ENCODE measurements at regions not wholly inside any gene's neighbourhood (a gene's known extent, or its start where the extent isn't known, plus 50 kb on each side); places are given as distances from the start of the nearest gene placed in this dataset.
"Not testable (repeated sequence)": the region's sequence is repeated elsewhere in the genome, so short reads cannot be mapped to it uniquely, and the experiment has no call there.

DNA sequence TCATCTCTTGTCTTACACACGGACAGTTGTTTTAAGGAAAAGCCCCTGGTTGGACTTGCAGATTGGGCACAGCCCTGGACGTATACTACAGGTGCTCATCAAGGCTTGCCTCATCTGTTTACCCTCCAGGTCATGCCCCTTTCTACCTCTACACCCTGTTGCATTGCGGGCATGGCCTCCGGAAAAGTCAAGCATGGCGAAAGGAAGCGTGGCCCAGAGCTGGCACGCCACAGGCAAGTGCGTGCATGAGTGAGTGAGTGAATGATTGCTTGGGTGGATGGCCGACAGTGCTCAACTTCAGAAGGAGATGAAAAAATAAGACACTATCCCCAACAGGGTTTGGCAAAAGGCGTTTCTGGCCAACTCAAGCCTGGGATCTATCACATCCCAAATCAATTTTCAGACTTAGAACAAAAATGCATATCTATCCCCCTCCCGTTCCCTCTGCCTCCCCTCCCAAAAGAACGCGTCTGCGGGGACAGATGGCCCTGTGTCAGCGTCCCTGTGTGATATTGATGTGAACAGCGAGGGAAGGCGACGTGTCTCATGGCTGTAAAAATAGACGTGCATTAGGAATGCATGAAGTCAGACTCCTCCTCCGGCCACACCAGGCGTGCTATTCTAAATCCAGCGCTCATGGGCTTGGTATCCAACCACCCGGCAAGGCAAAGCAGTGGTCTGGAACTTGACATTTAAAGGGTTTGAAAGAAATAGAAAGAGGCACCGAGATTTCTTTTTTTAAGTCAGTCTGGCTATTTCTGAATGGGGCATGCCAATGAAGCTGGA, 96.0 kb downstream of the RPLP1 start:
- ATAC-seq = peak; percentile 54
- intact Hi-C loops (cut with DNase I) = no loop called here
- DNase-seq (ENCODE audit: missing footprints) = no peak

DNA sequence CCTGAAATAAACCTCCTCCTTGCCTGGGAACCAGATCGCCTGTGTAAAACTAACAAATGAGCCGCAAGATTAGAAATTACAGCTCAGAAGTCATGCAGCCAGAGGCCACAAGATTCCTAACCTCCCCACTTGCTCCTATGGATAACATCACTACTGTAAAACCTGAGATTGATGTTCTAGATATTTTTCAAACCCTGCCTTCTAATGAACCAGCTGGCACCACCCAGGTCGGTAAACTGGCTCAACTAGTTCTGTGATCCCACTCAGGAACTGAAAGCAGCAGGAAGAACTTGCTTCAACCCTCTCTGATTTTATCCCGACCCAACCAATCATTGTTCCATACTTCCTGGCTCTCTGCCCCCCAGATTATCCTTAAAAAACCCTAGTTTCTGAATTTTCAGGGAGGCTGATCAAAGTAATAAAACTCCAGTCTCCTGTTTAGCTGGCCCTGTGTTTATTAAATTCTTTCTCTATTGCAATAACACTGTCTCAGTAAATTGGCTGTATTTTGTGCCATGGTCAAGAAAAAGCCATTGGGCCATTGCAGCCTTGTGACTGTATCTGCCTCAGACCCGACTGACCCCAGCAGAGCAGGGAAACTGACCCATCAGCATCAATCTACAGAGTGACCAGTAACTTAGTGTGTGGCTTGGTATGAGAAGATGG, 98.9 kb downstream of the RPLP1 start:
- ATAC-seq = no peak
- intact Hi-C loops (cut with DNase I) = no loop called here
- DNase-seq (ENCODE audit: missing footprints) = no peak

DNA sequence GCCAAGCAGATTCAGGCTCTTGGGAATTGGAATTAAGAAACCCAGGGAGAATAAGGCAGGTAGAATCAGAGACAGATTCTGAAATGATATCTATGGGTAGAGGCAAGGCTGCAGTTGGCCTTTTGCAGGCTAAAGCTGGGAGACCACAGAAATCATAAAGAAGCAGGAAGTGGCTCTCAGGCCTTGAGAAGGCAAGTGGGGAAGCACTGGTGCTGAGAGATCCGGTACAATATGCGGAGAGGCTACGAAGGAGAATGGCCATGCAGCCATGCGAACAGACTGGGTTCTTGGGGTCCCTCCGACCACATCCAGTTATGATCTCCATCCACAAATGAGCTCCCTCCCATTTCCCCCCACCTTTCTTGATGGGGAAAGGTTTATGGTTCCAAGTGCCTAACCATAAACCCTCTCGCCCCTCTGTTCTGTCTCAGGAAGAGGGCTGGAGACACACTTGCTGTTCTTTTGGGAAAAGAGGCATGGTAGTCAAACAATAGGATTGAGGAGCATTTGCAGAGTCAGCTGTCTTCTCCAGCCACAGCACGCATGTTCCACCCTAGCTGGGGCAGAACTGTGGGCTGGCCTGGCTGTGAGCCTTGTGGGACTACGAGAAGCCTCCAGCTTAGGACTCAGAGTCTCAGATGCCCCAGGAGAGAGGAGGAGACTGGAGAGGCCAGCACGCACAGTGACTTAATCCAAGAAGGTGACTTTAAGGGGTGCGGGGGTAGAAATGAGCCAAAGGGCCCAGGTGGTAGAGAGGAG, 99.6 kb downstream of the RPLP1 start:
- no peak for ATAC-seq
- intact Hi-C loops (cut with DNase I) = no loop called here
- no peak for DNase-seq (ENCODE audit: missing footprints)

DNA sequence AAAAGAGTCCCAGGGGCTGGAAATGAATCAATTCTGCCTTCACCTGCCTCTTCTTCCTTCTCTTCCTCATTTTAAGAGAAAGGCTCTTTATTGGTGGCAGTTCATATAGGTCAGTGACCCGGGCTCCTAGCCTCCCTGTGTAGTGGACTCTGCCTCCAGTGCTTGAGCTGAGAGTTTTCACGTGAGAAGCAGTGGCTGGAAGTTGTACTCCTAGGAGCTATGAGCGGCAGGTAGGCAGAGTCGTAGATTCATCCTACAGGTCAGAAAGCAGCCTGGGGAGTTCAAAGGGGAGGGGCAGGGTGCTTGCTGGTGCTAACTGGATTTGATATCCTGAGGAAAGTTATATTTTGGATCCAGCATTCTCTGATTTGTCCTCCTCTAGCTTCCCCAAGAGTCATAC, 101.1 kb downstream of the RPLP1 start:
- intact Hi-C loops (cut with DNase I) = no loop called here
- ATAC-seq = no peak
- DNase-seq (ENCODE audit: missing footprints) = no peak

DNA sequence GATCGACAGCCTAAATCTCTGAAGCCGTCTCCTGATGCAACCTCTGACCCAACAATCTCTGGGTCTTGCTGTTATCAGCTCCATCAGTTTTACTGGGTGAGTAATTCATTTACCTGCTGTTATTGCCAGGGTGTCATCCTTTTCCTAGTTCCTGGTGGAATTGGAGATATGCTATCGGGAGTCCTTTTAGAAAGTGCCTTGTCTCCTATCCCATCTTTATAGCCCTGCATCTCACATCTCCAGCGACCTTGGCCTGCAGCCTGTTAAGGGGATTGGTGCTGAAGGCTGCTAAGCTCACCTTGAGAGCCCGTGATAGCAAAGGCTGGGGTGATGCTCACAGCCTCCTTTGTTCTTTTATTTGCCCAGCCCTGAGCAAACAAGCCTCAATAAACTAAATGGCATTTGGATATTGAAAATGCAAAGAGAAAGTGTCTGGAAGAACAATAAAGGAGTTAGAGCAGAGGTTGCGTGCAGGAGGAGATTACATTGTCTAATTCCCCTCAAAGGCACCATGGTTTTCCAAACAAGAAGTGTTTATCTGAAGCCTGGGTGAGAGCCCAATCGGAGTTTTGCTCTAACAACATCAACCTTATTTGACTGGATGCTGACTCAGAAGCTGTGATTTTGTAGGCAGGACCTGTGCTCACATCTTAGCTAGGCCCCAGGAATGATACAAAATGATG, 101.8 kb downstream of the RPLP1 start:
- ATAC-seq (no peak), DNase-seq (ENCODE audit: missing footprints) (no peak)
- intact Hi-C loops (cut with DNase I) = no loop called here

DNA sequence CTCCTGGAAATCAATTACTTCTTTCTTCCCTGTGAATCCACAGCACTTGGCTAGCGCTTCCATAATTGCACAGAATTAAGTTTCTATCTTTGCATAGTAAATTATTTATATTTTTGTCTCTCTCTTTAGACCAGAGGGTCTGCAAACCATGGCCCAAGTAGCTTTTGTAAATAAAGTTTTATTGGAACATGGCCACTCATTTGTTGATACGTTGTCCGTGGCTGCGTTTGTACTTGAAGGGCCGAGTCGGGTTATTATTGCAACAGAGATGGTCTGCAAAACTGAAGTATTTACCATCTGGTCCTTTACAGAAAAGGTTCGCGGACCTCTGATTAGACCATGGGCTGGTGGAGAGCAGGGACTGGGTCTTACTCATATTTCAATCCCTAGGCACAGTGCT, 102.5 kb downstream of the RPLP1 start:
- intact Hi-C loops (cut with DNase I) = no loop called here
- ATAC-seq = no peak
- DNase-seq (ENCODE audit: missing footprints) = no peak

DNA sequence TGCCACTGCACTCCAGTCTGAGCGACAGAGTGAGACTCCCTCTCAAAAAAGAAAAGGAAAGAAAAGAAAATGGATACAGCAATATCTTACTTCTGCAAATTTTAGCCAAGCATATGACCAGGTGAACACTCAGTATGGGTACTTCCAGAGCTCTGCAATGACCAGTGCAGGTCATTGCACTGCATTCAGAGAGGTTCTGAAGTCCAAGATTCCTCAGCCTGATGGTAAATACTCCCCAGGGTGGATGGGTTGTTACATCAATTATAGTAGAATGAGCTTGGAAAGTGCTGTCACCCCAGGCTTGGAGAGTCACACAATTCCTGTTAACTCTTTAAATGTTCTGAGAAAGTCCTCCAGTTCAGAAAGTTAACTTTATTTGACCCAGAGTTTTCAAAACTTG, 103.7 kb downstream of the RPLP1 start:
- no peak for ATAC-seq
- DNase-seq (ENCODE audit: missing footprints) = no peak
- intact Hi-C loops (cut with DNase I) = no loop called here

DNA sequence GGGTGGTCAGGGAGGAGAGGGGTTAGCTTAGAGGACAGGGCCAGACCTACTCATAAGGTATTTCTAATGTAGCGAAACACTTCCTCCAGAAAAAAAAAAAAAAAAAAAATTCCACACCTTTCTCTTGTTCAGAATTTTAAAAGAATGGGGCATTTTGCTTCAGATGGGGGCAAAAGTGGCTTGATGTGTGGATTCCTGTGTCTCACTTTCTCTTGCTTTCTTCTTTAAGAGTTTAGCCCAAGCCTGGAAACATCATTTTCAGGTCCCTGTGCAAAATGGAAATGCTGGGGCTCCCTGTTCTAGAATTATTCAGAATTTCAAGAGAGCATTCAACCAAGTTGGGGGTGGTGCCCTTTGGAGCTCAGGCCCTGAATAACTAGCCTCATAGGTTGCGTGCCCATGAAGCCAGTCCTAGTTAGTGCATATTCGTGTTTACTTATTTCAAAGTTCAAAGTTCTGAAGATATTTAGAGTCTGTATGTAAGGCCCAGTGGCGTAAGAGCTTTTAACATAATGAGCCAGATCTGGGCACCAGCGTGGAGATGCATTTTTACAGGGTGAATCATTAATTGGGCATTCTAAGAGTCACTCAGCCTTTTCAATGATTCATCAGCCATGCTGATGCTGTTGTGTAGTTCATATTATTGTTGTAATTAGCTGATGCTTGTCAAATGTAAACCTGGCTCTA, 104.5 kb downstream of the RPLP1 start:
- no peak for DNase-seq (ENCODE audit: missing footprints)
- intact Hi-C loops (cut with DNase I) = no loop called here
- no peak for ATAC-seq

DNA sequence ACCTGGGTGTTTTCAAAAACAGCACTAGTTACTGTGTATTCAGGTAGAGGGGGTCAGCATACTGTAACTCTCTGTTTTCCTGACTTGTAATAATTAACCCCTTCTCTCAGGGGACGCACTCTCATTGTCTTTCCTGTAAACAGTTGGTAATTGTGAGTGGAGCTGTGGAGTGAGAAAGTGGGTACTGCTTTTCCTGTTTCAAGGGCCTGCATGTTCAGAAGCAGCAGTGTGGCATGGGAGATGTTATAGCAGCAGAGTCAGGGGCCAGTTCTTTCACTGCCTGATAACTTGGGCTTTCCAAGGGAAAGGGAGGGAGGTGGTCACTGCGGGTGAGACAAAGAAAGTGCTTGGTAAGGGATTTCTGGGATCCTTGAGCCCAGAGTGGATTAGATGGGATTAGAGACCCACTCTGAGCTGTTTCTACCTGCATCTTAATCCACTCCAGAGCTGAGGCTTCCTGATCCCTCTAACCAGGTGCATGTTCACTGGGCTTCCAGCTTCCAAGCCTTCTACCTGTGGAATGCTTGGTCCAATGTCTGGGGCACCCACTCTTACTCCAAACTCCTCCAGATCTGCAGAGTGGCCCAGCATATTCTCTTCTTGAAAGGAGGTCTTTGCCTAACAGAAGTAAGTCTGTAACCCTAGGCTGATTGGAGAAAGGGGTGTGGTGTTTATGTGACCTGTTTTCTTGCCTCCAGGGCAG, 105.2 kb downstream of the RPLP1 start:
- intact Hi-C loops (cut with DNase I) = no loop called here
- ATAC-seq = no peak
- DNase-seq (ENCODE audit: missing footprints) = no peak

DNA sequence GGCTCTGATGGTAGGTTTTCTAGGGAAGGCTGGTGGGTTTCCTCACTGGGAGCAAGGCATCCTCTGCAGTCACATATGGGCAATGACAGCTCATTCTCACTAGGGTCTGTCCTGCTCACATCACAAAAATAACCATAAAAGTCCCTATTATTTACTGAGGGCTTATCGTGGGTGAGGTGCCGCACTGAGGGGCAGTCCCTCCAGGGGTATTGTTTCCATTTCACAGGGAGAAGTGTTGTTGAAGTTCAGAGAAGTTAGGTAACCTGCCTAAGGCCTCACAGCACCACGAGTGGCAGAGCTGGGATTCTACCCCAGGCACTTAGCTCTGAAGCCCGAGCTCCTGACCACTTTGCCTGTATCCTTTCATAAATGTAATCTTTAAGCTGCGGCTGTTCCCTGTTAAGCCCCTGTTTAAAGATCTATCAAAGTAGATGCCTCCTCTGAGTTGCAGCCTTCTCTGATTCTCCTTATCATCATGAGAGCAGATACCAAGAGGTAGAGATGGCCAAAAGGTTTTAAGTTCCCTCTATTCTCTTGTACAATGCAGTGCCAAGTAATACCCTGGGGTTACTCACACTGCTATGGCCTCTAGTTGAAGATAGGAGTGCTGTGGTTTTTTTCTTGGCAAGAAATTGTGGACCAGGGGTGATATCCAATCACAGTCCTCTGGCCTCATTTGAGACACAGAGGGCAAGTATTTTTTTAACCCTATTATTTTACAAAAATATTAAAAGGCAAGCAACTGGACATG, 107.0 kb downstream of the RPLP1 start:
- DNase-seq (ENCODE audit: missing footprints) = no peak
- intact Hi-C loops (cut with DNase I) = loop anchor here (10.0 kb wide), 1 partner anchor 85 kb away; no protein-coding TSS in a partner anchor
- ATAC-seq = no peak

DNA sequence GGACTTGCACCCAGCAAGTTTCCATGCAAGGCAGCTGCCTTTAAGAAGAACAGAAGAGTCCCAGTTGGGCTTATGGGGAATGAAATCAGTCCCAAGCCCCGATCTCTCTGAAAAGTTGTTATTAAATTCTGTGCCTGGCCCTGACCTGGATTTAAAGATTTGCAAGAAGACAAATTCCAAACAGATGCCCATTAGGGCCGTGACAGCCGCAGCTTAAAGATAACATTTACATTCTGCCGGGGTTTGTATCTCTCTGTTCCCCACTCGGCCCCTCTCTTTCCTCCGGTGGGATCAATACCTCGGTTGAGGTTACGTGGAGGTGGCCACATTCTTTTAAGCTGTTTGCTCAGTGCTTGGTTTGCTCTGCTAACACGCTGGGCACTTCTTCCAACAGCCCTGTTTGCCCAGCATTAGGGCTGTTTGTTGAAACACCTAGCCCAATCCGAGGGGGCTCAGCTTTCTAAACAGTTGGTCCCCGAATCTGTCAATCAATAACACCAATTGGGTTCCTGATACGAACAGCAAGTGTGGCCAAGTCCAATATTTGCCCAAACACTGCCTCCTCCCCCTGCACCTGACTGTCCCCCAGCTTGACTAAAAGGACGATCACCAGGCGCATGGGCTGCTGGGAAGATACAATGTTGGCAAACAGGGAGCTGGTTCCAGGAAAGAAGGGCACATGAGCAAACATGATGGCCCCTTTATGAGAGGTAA, 108.6 kb downstream of the RPLP1 start:
- DNase-seq (ENCODE audit: missing footprints) = no peak
- intact Hi-C loops (cut with DNase I) = loop anchor here (10.0 kb wide), 1 partner anchor 86 kb away; no protein-coding TSS in a partner anchor
- no peak for ATAC-seq

DNA sequence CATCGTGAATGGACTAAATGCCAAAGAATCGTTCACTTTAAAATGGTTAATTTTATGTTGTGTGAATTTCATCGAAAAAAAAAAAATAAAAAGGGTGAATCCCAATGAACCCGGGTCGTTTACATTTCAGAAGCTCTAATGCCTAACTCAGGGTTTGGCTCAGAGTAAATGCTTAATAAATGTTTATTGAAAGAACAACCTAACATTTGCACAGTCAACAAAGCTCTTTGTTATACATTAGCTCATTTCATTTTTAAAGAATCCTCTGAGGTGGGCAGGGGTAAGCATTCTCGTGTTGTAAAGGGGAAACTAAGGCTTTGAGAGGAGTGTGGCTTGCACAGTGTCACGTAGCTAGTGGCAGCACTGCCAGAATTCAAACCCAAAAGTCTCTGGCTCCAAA, 109.5 kb downstream of the RPLP1 start:
- DNase-seq (ENCODE audit: missing footprints) (no peak), ATAC-seq (no peak)
- intact Hi-C loops (cut with DNase I) = loop anchor here (10.0 kb wide), 1 partner anchor 87 kb away; no protein-coding TSS in a partner anchor

DNA sequence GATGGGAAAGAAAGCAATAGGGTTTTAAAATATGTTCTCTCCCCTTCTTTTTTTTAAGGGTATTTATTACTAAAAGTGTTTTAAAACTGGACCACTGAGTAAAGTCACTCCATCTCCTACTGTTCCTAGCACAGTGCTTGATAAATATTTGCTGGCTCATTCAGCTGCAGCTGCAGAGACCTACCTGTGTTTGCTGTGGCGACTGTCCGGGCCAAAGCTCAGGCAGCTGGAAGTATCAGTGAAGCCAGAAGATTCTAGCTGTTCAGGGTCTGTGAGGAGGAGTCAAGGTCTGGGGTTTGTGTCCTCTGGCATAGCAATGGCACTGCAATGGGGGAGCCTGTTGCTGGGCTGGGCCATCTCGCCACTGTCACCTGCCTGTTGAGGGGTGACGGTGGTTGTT, 109.9 kb downstream of the RPLP1 start:
- no peak for ATAC-seq
- intact Hi-C loops (cut with DNase I) = loop anchor here (10.0 kb wide), 1 partner anchor 88 kb away; no protein-coding TSS in a partner anchor
- DNase-seq (ENCODE audit: missing footprints) = no peak

DNA sequence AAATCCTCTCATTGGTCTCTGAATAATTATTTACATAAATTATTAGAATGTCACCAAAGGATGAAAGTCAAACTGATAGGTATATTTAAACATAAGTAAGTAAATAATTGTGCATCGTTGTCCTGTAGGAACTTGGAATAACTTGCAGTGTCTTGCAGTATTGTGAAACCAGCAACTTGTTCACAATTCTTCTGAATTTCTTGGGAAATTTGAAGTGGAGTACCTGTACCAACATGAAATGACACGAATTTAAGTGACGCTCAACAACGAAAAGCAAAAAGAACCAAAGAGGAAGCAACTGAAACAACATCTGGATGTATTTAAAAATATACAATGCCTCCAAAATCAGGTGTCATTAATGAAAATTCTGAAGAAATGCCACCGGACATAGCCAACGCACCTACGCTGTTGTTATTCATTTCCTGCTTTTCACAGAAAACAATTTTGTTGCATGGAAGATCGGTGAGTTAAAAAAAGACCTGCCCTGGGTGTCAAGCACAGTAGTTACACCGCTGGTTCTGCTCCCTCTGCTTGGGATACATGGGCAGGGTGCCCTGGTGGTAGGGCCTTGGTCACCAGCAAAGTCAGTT, 112.5 kb downstream of the RPLP1 start:
- ATAC-seq (no peak), DNase-seq (ENCODE audit: missing footprints) (no peak)
- intact Hi-C loops (cut with DNase I) = loop anchor here (10.0 kb wide), 1 partner anchor 90 kb away; no protein-coding TSS in a partner anchor

DNA sequence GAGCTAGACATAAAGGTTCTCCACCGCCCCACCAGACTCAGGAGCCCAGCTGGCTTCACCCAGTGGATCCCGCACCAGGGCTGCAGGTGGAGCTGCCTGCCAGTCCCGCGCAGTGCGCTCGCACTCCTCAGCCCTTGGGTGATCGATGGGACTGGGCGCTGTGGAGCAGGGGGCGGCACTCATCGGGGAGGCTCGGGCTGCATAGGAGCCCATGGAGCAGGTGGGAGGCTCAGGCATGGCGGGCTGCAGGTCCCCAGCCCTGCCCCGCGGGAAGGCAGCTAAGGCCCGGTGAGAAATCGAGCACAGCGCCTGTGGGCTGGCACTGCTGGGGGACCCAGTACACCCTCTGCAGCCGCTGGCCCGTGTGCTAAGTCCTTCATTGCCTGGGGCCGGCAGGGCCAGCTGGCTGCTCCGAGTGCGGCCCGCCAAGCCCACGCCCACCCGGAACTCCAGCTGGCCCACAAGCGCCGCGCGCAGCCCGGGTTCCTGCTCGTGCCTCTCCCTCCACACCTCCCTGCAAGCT, 114.7 kb downstream of the RPLP1 start:
- intact Hi-C loops (cut with DNase I) = loop anchor here (10.0 kb wide), 1 partner anchor 92 kb away; no protein-coding TSS in a partner anchor
- not testable (repeated sequence) for ATAC-seq; DNase-seq (ENCODE audit: missing footprints)

All from Right ventricle myocardium inferior (tissue), 1 donor.